ENCODE measurements at regions not wholly inside any gene's neighbourhood (a gene's known extent, or its start where the extent isn't known, plus 50 kb on each side); places are given as distances from the start of the nearest gene placed in this dataset.

DNA sequence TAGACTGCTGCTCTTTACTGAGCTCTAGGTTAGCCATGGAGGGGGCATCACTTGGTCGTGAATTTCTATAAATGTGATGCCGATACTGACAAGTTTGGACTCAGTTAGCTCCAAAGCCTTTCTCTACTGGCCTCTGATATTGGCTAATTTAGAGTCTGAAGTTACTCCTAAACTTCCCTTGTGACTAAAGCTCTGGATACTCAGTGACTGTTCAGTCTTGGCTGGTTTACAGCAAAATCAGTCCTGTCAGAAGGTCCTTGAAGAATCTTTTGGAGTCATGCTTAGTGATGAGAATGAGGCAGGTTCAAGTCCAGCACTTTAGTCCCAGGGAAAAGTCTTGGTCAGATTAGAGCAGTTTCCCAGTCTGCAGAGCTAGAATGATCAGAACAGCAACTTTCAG lies 197.5 kb upstream of the HS3ST4 start:
- Mint-ChIP-seq H3K27me3 (peaks cover 17% of the 10 kb centered on the region), H3K4me3 (no peak overlapping the region), H3K4me1 (no peaks in the 10 kb centered on the region), H3K9me3 (ENCODE audit: insufficient read depth) (no peaks in the 10 kb centered on the region), H3K27ac (no peak overlapping the region)
- DNase-seq = no peak
- Histone ChIP-seq H3K27me3 (replicated peaks in 1 of 4; ENCODE audit: control extremely low read depth in 1 of 4, control insufficient read depth in 3 of 4, insufficient read depth in 4 of 4, low read length in 3 of 4) (no peaks in the 10 kb centered on the region), H3K9ac (ENCODE audit: low read length) (no peak overlapping the region), H3K4me3 (ENCODE audit: control extremely low read depth in 1 of 5, extremely low read depth in 1 of 5, insufficient read depth in 1 of 5, low read depth in 2 of 5, low read length in 4 of 5) (no peak overlapping the region), H3K27ac (ENCODE audit: low read length in 2 of 2) (no peak overlapping the region), H3K79me2 (ENCODE audit: control insufficient read depth, insufficient read depth, low read length) (no peaks in the 10 kb centered on the region), H3K9me3 (ENCODE audit: control extremely low read depth in 1 of 3, control insufficient read depth in 2 of 3, insufficient read depth in 1 of 3, low read length in 2 of 3) (peaks cover 0 to 1% (median 0%) of the 10 kb centered on the region in 3 donors), H3K36me3 (replicated peaks in 1 of 2; ENCODE audit: control extremely low read depth in 1 of 2, control insufficient read depth in 1 of 2, extremely low read depth in 1 of 2, insufficient read depth in 2 of 2, low read length in 1 of 2) (no peaks in the 10 kb centered on the region), H3K4me2 (replicated peaks; ENCODE audit: low read depth, low read length, poor library complexity, severe bottlenecking) (no peak overlapping the region), H4K20me1 (ENCODE audit: control insufficient read depth, insufficient read depth, low read length, poor library complexity, severe bottlenecking) (no peaks in the 10 kb centered on the region), H2AFZ (ENCODE audit: insufficient read depth, low read depth, low read length, poor library complexity, severe bottlenecking) (no peak overlapping the region), H3K4me1 (ENCODE audit: control insufficient read depth in 2 of 2, insufficient read depth in 2 of 2, low read length in 2 of 2) (no peaks in the 10 kb centered on the region)
- TF ChIP-seq EZH2 (IDR thresholded peaks at IDR 0.05; ENCODE audit: borderline replicate concordance, insufficient read depth, low read depth, low read length, poor library complexity, severe bottlenecking) (no peak), CTCF (IDR thresholded peaks at IDR 0.05) (no peak)
- ATAC-seq (ENCODE audit: low read depth) = no peak
- 81% methylated on average over 2 of the region's 2 CpGs for WGBS (ENCODE audit: insufficient coverage)
- ChIA-PET CTCF (no interaction called here), POLR2A (no interaction called here)
- intact Hi-C loops (cut with micrococcal nuclease) = no loop called here

GRCh38 chr16:25493136-25493811 lies 198.5 kb upstream of the HS3ST4 start:
- Histone ChIP-seq H3K27ac (ENCODE audit: low read length in 2 of 2) (no peak overlapping the region), H3K9ac (ENCODE audit: low read length) (no peak overlapping the region), H4K20me1 (ENCODE audit: control insufficient read depth, insufficient read depth, low read length, poor library complexity, severe bottlenecking) (no peaks in the 10 kb centered on the region), H3K36me3 (replicated peaks in 1 of 2; ENCODE audit: control extremely low read depth in 1 of 2, control insufficient read depth in 1 of 2, extremely low read depth in 1 of 2, insufficient read depth in 2 of 2, low read length in 1 of 2) (no peaks in the 10 kb centered on the region), H3K79me2 (ENCODE audit: control insufficient read depth, insufficient read depth, low read length) (no peaks in the 10 kb centered on the region), H3K4me3 (ENCODE audit: control extremely low read depth in 1 of 5, extremely low read depth in 1 of 5, insufficient read depth in 1 of 5, low read depth in 2 of 5, low read length in 4 of 5) (no peak overlapping the region), H3K4me1 (ENCODE audit: control insufficient read depth in 2 of 2, insufficient read depth in 2 of 2, low read length in 2 of 2) (no peaks in the 10 kb centered on the region), H3K4me2 (replicated peaks; ENCODE audit: low read depth, low read length, poor library complexity, severe bottlenecking) (no peak overlapping the region), H2AFZ (ENCODE audit: insufficient read depth, low read depth, low read length, poor library complexity, severe bottlenecking) (no peak overlapping the region), H3K27me3 (replicated peaks in 1 of 4; ENCODE audit: control extremely low read depth in 1 of 4, control insufficient read depth in 3 of 4, insufficient read depth in 4 of 4, low read length in 3 of 4) (no peaks in the 10 kb centered on the region), H3K9me3 (ENCODE audit: control extremely low read depth in 1 of 3, control insufficient read depth in 2 of 3, insufficient read depth in 1 of 3, low read length in 2 of 3) (peaks cover 0 to 11% (median 0%) of the 10 kb centered on the region in 3 donors)
- Mint-ChIP-seq H3K27me3 (peaks cover 15% of the 10 kb centered on the region), H3K9me3 (ENCODE audit: insufficient read depth) (no peaks in the 10 kb centered on the region), H3K4me1 (no peaks in the 10 kb centered on the region), H3K4me3 (no peak overlapping the region), H3K27ac (no peak overlapping the region)
- CTCF ChIA-PET = no interaction called here
- no peak for DNase-seq
- no peak for TF ChIP-seq CTCF (IDR thresholded peaks at IDR 0.05)
- no peak for TF ChIP-seq EZH2 (IDR thresholded peaks at IDR 0.05; ENCODE audit: borderline replicate concordance, insufficient read depth, low read depth, low read length, poor library complexity, severe bottlenecking)
- intact Hi-C loops (cut with micrococcal nuclease) = no loop called here
- WGBS (ENCODE audit: insufficient coverage) = 81% methylated on average over 4 of the region's 5 CpGs
- POLR2A ChIA-PET = no interaction called here
- no peak for ATAC-seq (ENCODE audit: low read depth)
